Common myeloid progenitor, CD34-positive (primary cell): ENCODE measurements at regions not wholly inside any gene's neighbourhood (a gene's known extent, or its start where the extent isn't known, plus 50 kb on each side); places are given as distances from the start of the nearest gene placed in this dataset.

ENCODE experiments used
- CTCF ChIA-PET: fragments of 350-600 bp; sonication (Branson Sonifier 250); formaldehyde crosslinking; loops from one replicate; lab custom pipeline; 2021; ENCODE audit warnings: antibody characterized with exemption; lab: Charles Lee
- POLR2A ChIA-PET: fragments of 350-600 bp; sonication (Branson Sonifier 250); formaldehyde crosslinking; loops from one replicate; lab custom pipeline; 2021; ENCODE audit warnings: antibody characterized with exemption; lab: Charles Lee
- DNase-seq, 3 donors: peaks; one replicate each; pipeline versions ENCODE4 v3.0.0 to v3.0.0-alpha.2; 2013
- H3K27ac ChIP-seq, 2 experiments: 1 replicate in 1 of 2; 2 replicates in 1 of 2; pipeline ENCODE4 v1.7.0; 2013; ENCODE audit warnings: inconsistent platforms in 2 of 2, low read length in 2 of 2, mild to moderate bottlenecking in 2 of 2, low read depth in 1 of 2, moderate library complexity in 1 of 2; ENCODE audit not compliant: severe bottlenecking in 2 of 2, insufficient read depth in 1 of 2, poor library complexity in 1 of 2
- H3K27me3 ChIP-seq, 5 experiments: replicated peaks in 2 of 5; 1 replicate in 3 of 5; 2 replicates in 2 of 5; pipeline versions ENCODE4 v1.6.1 to v1.7.0; 2013; ENCODE audit warnings: low read length in 4 of 5, mild to moderate bottlenecking in 2 of 5, moderate library complexity in 2 of 5, inconsistent platforms in 1 of 5; ENCODE audit not compliant: insufficient read depth in 5 of 5, control insufficient read depth in 4 of 5
- H3K36me3 ChIP-seq, 4 experiments: 1 replicate in 2 of 4; 2 replicates in 2 of 4; pipeline versions ENCODE4 v1.6.1 to v1.7.0; 2013; ENCODE audit warnings: low read length in 3 of 4, control low read depth in 1 of 4, mild to moderate bottlenecking in 1 of 4; ENCODE audit not compliant: control insufficient read depth in 4 of 4, insufficient read depth in 4 of 4
- H3K4me1 ChIP-seq, 4 experiments: 1 replicate in 3 of 4; 2 replicates in 1 of 4; pipeline versions ENCODE4 v1.6.1 to v1.7.1; 2013; ENCODE audit warnings: low read length in 3 of 4, mild to moderate bottlenecking in 3 of 4, control low read depth in 1 of 4, inconsistent platforms in 1 of 4, moderate library complexity in 1 of 4; ENCODE audit not compliant: control insufficient read depth in 4 of 4, insufficient read depth in 4 of 4; ENCODE audit errors: control extremely low read depth in 1 of 4
- H3K4me3 ChIP-seq, 7 experiments: 1 replicate in 4 of 7; 2 replicates in 3 of 7; pipeline versions ENCODE4 v1.5.1 to v1.7.0; 2013; ENCODE audit warnings: mild to moderate bottlenecking in 7 of 7, low read length in 6 of 7, moderate library complexity in 6 of 7, inconsistent platforms in 2 of 7, low read depth in 2 of 7, control low read depth in 1 of 7; ENCODE audit not compliant: insufficient read depth in 4 of 7, control insufficient read depth in 1 of 7; ENCODE audit errors: extremely low read depth in 1 of 7
- H3K9me3 ChIP-seq, 5 experiments: 1 replicate in 4 of 5; 2 replicates in 1 of 5; pipeline versions ENCODE4 v1.6.1 to v1.7.1; 2013; ENCODE audit warnings: low read length in 4 of 5, mild to moderate bottlenecking in 2 of 5, inconsistent platforms in 1 of 5, low read depth in 1 of 5, moderate library complexity in 1 of 5; ENCODE audit not compliant: control insufficient read depth in 4 of 5, insufficient read depth in 2 of 5; ENCODE audit errors: control extremely low read depth in 1 of 5
- WGBS: methylation state at CpG from one replicate; pipeline ENCODE4 v1.1.5; 2013; ENCODE audit not compliant: insufficient coverage; 5-methylcytosine and 5-hydroxymethylcytosine counted together

- DNase-seq, result peak; percentile 66 to 86 (median 85)
- 7% methylated on average over 2 of the region's 5 CpGs for WGBS
- ChIA-PET POLR2A (no interaction called here), CTCF (interaction anchor here (0.6 to 5.1 kb wide), 30 partner anchors 9 to 504 kb away, joined by 3 to 37 read pairs (median 4); no protein-coding TSS in a partner anchor)
- Histone ChIP-seq H3K27me3 (no peaks in the 10 kb centered on the region), H3K4me1 (peaks cover 0 to 14% (median 10%) of the 10 kb centered on the region in 4 experiments), H3K9me3 (no peaks in the 10 kb centered on the region), H3K27ac (no peak overlapping the region), H3K4me3 (peak overlapping the region in 3 of 7 experiments; percentile 43 to 58 (median 46)), H3K36me3 (no peaks in the 10 kb centered on the region)
Measured at GRCh38 chr3:16048435-16049318, 125.8 kb upstream of the GALNT15 start.

GRCh38 chr3:16050641-16051467 is 123.6 kb upstream of the GALNT15 start:
- no peak overlapping the region for H3K27ac ChIP-seq
- H3K4me1 ChIP-seq, result peaks cover 0 to 22% (median 10%) of the 10 kb centered on the region in 4 experiments
- H3K27me3 ChIP-seq, result no peaks in the 10 kb centered on the region
- ChIA-PET POLR2A (no interaction called here), CTCF (interaction anchor here (0.6 to 5.1 kb wide), 15 partner anchors 8 to 1534 kb away, joined by 3 to 37 read pairs (median 4); no protein-coding TSS in a partner anchor)
- H3K4me3 ChIP-seq, result peak overlapping the region in 1 of 7 experiments; percentile 7
- DNase-seq, result peak; percentile 38 to 93 (median 83)
- H3K9me3 ChIP-seq, result no peaks in the 10 kb centered on the region
- H3K36me3 ChIP-seq, result no peaks in the 10 kb centered on the region
- WGBS, result 38% methylated on average over 11 of the region's 16 CpGs

GRCh38 chr3:16051691-16052090 is 122.8 kb upstream of the GALNT15 start:
- CTCF ChIA-PET, result interaction anchor here (1.0 to 5.1 kb wide), 5 partner anchors 8 to 202 kb away, joined by 3 to 37 read pairs (median 3); no protein-coding TSS in a partner anchor
- H3K4me1 ChIP-seq, result peaks cover 0 to 26% (median 10%) of the 10 kb centered on the region in 4 experiments
- DNase-seq, result no peak

GRCh38 chr3:16052964-16053363 is 121.5 kb upstream of the GALNT15 start:
- no peak for DNase-seq
- CTCF ChIA-PET, result no interaction called here
- POLR2A ChIA-PET, result no interaction called here
- Histone ChIP-seq H3K36me3 (no peaks in the 10 kb centered on the region), H3K27ac (no peak overlapping the region), H3K4me3 (no peak overlapping the region), H3K4me1 (peaks cover 0 to 26% (median 10%) of the 10 kb centered on the region in 4 experiments), H3K9me3 (no peaks in the 10 kb centered on the region), H3K27me3 (no peaks in the 10 kb centered on the region)

More at GRCh38 chr3:16051691-16052090, 122.8 kb upstream of the GALNT15 start:
- POLR2A ChIA-PET, result no interaction called here
- H3K36me3 ChIP-seq, result no peaks in the 10 kb centered on the region
- H3K27me3 ChIP-seq, result no peaks in the 10 kb centered on the region
- no peak overlapping the region for H3K27ac ChIP-seq
- no peak overlapping the region for H3K4me3 ChIP-seq
- WGBS, result 100% methylated on average over 2 of the region's 4 CpGs
- no peaks in the 10 kb centered on the region for H3K9me3 ChIP-seq

GRCh38 chr3:16053794-16054193 is 120.7 kb upstream of the GALNT15 start:
- ChIA-PET CTCF (interaction anchor here (0.9 kb wide), 1 partner anchor 124 kb away, joined by 3 read pairs; no protein-coding TSS in a partner anchor), POLR2A (no interaction called here)
- DNase-seq, result no peak
- no peak overlapping the region for H3K27ac ChIP-seq
- no peaks in the 10 kb centered on the region for H3K27me3 ChIP-seq
- no peaks in the 10 kb centered on the region for H3K9me3 ChIP-seq
- H3K4me3 ChIP-seq, result no peak overlapping the region
- peaks cover 0 to 23% (median 10%) of the 10 kb centered on the region in 4 experiments for H3K4me1 ChIP-seq
- no peaks in the 10 kb centered on the region for H3K36me3 ChIP-seq

GRCh38 chr3:16055606-16056211 is 118.8 kb upstream of the GALNT15 start:
- Histone ChIP-seq H3K4me1 (peaks cover 0 to 20% (median 6%) of the 10 kb centered on the region in 4 experiments), H3K36me3 (no peaks in the 10 kb centered on the region), H3K9me3 (no peaks in the 10 kb centered on the region), H3K27ac (no peak overlapping the region), H3K27me3 (no peaks in the 10 kb centered on the region), H3K4me3 (peak overlapping the region in 2 of 7 experiments; percentile 36 to 54)
- peak in 1 of 3 donors; percentile 10 for DNase-seq
- POLR2A ChIA-PET, result no interaction called here
- CTCF ChIA-PET, result interaction anchor here (1.4 kb wide), 1 partner anchor 134 kb away, joined by 3 read pairs; no protein-coding TSS in a partner anchor
- 39% methylated on average over 5 of the region's 7 CpGs for WGBS
